ENCODE measurements at regions not wholly inside any gene's neighbourhood (a gene's known extent, or its start where the extent isn't known, plus 50 kb on each side); places are given as distances from the start of the nearest gene placed in this dataset.

GRCh38 chr10:83978681-83979383 is 160.5 kb upstream of the GHITM start:
- no peak for DNase-seq (ENCODE audit: extremely low spot score in 2 of 2)
- TF ChIP-seq POLR2AphosphoS5 (IDR thresholded peaks at IDR 0.05; ENCODE audit: insufficient read depth in 1 of 2, low read depth in 1 of 2) = no peak
- TF ChIP-seq, protein P1, sequence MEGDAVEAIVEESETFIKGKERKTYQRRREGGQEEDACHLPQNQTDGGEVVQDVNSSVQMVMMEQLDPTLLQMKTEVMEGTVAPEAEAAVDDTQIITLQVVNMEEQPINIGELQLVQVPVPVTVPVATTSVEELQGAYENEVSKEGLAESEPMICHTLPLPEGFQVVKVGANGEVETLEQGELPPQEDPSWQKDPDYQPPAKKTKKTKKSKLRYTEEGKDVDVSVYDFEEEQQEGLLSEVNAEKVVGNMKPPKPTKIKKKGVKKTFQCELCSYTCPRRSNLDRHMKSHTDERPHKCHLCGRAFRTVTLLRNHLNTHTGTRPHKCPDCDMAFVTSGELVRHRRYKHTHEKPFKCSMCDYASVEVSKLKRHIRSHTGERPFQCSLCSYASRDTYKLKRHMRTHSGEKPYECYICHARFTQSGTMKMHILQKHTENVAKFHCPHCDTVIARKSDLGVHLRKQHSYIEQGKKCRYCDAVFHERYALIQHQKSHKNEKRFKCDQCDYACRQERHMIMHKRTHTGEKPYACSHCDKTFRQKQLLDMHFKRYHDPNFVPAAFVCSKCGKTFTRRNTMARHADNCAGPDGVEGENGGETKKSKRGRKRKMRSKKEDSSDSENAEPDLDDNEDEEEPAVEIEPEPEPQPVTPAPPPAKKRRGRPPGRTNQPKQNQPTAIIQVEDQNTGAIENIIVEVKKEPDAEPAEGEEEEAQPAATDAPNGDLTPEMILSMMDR (IDR thresholded peaks at IDR 0.05) = no peak
- no peaks in the 10 kb centered on the region for H3K4me1 ChIP-seq
- intact Hi-C loops (cut with DNase I) = no loop called here
- no peaks in the 10 kb centered on the region for H3K27me3 ChIP-seq
- H3K36me3 ChIP-seq = no peaks in the 10 kb centered on the region
- no peak overlapping the region for H3K4me3 ChIP-seq
- no peak overlapping the region for H3K27ac ChIP-seq
- H3K9me3 ChIP-seq = no peaks in the 10 kb centered on the region

DNA sequence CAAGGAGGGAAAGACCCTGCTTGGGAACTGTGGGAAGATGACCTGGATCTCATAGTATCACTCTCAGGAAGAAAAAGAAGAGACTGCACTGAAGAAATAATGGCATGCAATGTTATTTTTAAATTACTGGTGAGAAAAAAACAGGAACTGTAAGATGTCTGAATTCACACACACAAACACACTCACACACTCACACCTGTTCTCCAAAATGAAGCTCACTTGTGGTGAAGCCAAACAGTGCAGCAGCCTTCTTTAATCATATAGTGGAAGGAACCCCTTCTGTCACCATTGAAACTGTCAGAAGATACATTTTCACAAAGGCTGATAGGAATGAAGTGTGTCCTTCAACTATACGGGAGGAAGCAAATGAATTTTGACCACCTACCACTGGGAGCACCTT is 156.5 kb upstream of the GHITM start:
- no peak for DNase-seq (ENCODE audit: extremely low spot score in 2 of 2)
- H3K36me3 ChIP-seq = no peaks in the 10 kb centered on the region
- intact Hi-C loops (cut with DNase I) = no loop called here
- no peak overlapping the region for H3K4me3 ChIP-seq
- no peaks in the 10 kb centered on the region for H3K4me1 ChIP-seq
- TF ChIP-seq POLR2A (IDR thresholded peaks at IDR 0.05) = no peak
- TF ChIP-seq POLR2AphosphoS5 (IDR thresholded peaks at IDR 0.05; ENCODE audit: insufficient read depth in 1 of 2, low read depth in 1 of 2) = no peak
- TF ChIP-seq, protein P1 (IDR thresholded peaks at IDR 0.05) = no peak
- no peaks in the 10 kb centered on the region for H3K27me3 ChIP-seq
- H3K27ac ChIP-seq = no peak overlapping the region
- no peaks in the 10 kb centered on the region for H3K9me3 ChIP-seq

GRCh38 chr10:83983578-83984255 is 155.6 kb upstream of the GHITM start:
- H3K4me3 ChIP-seq = no peak overlapping the region
- H3K4me1 ChIP-seq = no peaks in the 10 kb centered on the region
- H3K27me3 ChIP-seq = no peaks in the 10 kb centered on the region
- no peak for DNase-seq (ENCODE audit: extremely low spot score in 2 of 2)
- intact Hi-C loops (cut with DNase I) = no loop called here
- no peak for TF ChIP-seq POLR2AphosphoS5 (IDR thresholded peaks at IDR 0.05; ENCODE audit: insufficient read depth in 1 of 2, low read depth in 1 of 2)
- TF ChIP-seq POLR2A (IDR thresholded peaks at IDR 0.05) = no peak
- TF ChIP-seq, protein P1 (IDR thresholded peaks at IDR 0.05) = no peak
- no peak overlapping the region for H3K27ac ChIP-seq
- no peaks in the 10 kb centered on the region for H3K36me3 ChIP-seq
- H3K9me3 ChIP-seq = no peaks in the 10 kb centered on the region

DNA sequence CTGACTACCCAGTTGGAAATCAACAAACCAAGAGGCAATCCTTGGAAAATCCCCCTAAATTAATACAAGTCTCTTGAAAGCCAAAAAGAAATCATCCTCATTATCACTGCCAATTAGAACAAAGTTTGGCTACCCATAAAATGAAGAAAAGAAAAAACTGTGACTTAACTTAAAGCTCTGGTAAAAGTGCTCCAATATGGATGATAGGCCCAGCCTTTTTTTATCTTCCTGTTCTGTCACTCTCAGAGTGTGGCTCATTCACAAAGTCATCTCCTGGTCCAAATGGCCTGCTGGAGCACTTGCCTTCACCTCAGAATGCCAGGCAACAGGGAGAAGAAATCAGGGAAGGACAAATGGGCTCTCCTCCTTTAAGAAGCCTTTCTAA is 155.1 kb upstream of the GHITM start:
- H3K27ac ChIP-seq = no peak overlapping the region
- no peaks in the 10 kb centered on the region for H3K27me3 ChIP-seq
- intact Hi-C loops (cut with DNase I) = no loop called here
- H3K4me1 ChIP-seq = no peaks in the 10 kb centered on the region
- no peaks in the 10 kb centered on the region for H3K9me3 ChIP-seq
- TF ChIP-seq POLR2A (IDR thresholded peaks at IDR 0.05) (no peak), POLR2AphosphoS5 (IDR thresholded peaks at IDR 0.05; ENCODE audit: insufficient read depth in 1 of 2, low read depth in 1 of 2) (no peak)
- TF ChIP-seq, protein P1 (IDR thresholded peaks at IDR 0.05) = no peak
- no peak overlapping the region for H3K4me3 ChIP-seq
- no peaks in the 10 kb centered on the region for H3K36me3 ChIP-seq
- no peak for DNase-seq (ENCODE audit: extremely low spot score in 2 of 2)

DNA sequence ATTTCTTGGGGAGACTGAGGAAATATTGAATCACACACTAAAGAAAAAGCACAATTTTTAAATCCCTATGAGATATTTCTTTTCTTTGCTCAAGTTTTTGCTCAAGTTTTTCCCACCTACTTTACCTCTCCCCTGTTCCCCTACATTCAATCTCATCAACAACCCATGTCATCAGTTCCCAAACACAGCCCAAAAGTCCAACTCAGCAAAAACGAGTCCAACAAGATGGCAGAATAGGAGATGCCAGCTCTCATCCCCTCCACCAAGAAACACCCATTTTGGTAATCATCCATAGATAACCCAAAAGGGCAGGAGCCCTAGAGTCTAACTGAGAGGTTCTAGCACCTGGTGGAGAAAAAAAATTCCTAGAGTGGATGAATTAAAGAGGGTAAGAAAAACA is 152.5 kb upstream of the GHITM start:
- intact Hi-C loops (cut with DNase I) = no loop called here
- no peaks in the 10 kb centered on the region for H3K36me3 ChIP-seq
- H3K27me3 ChIP-seq = no peaks in the 10 kb centered on the region
- TF ChIP-seq POLR2AphosphoS5 (IDR thresholded peaks at IDR 0.05; ENCODE audit: insufficient read depth in 1 of 2, low read depth in 1 of 2) (no peak), POLR2A (IDR thresholded peaks at IDR 0.05) (no peak)
- TF ChIP-seq, protein P1 (IDR thresholded peaks at IDR 0.05) = no peak
- H3K27ac ChIP-seq = no peak overlapping the region
- no peak overlapping the region for H3K4me3 ChIP-seq
- H3K9me3 ChIP-seq = no peaks in the 10 kb centered on the region
- no peaks in the 10 kb centered on the region for H3K4me1 ChIP-seq
- no peak for DNase-seq (ENCODE audit: extremely low spot score in 2 of 2)

Measured in vagina (tissue), 2 donors.